CD14-positive monocyte (primary cell): ENCODE measurements at regions not wholly inside any gene's neighbourhood (a gene's known extent, or its start where the extent isn't known, plus 50 kb on each side); places are given as distances from the start of the nearest gene placed in this dataset.

Source experiments
- DNase-seq, 3 donors: peaks; one replicate each; pipeline ENCODE4 v3.0.0-alpha.2; 2011 to 2022
- H2AFZ ChIP-seq: 2 replicates; pipeline ENCODE4 v1.6.0; 2012; ENCODE audit warnings: mild to moderate bottlenecking, low read depth, low read length, inconsistent platforms; ENCODE audit not compliant: insufficient read depth, poor library complexity, severe bottlenecking
- H3K27ac ChIP-seq, 2 donors: 1 replicate in 1 of 2; 2 replicates in 1 of 2; pipeline ENCODE4 v1.5.1; 2012 to 2013; ENCODE audit warnings: low read length in 2 of 2, control low read depth in 1 of 2, inconsistent platforms in 1 of 2, low read depth in 1 of 2, mild to moderate bottlenecking in 1 of 2
- H3K27me3 ChIP-seq, 2 donors: one replicate each; pipeline versions ENCODE4 v1.6.0 to v1.6.1; 2011 to 2013; ENCODE audit warnings: low read length in 2 of 2; ENCODE audit not compliant: control insufficient read depth in 2 of 2, insufficient read depth in 2 of 2
- H3K36me3 ChIP-seq, 2 donors: replicated peaks in 1 of 2; 1 replicate in 1 of 2; 2 replicates in 1 of 2; pipeline versions ENCODE4 v1.5.1 to v1.6.1; 2012 to 2013; ENCODE audit warnings: low read length in 2 of 2, control low read depth in 1 of 2, inconsistent platforms in 1 of 2, mild to moderate bottlenecking in 1 of 2; ENCODE audit not compliant: insufficient read depth in 2 of 2, control insufficient read depth in 1 of 2
- H3K4me1 ChIP-seq, 2 donors: 1 replicate in 1 of 2; 2 replicates in 1 of 2; pipeline versions ENCODE4 v1.5.1 to v1.6.1; 2012 to 2013; ENCODE audit warnings: low read length in 2 of 2, control low read depth in 1 of 2, inconsistent platforms in 1 of 2, mild to moderate bottlenecking in 1 of 2, moderate library complexity in 1 of 2; ENCODE audit not compliant: insufficient read depth in 2 of 2, control insufficient read depth in 1 of 2
- H3K4me2 ChIP-seq: replicated peaks from 2 replicates; pipeline ENCODE3; 2012; ENCODE audit warnings: low read length, moderate library complexity, mild to moderate bottlenecking; ENCODE audit not compliant: poor library complexity, severe bottlenecking; ENCODE audit errors: extremely low read depth
- H3K4me3 ChIP-seq, 3 experiments: fragments of 200-600 bp in 1 of 3; sonication (generic) in 1 of 3; replicated peaks in 1 of 3; 1 replicate in 2 of 3; 2 replicates in 1 of 3; pipeline ENCODE4 v1.5.1; 2011 to 2013; ENCODE audit warnings: low read length in 3 of 3, mild to moderate bottlenecking in 3 of 3, control low read depth in 2 of 3, low read depth in 2 of 3, inconsistent platforms in 1 of 3, moderate library complexity in 1 of 3
- H3K79me2 ChIP-seq: 2 replicates; pipeline ENCODE4 v1.6.0; 2012; ENCODE audit warnings: mild to moderate bottlenecking, control low read depth, inconsistent platforms, low read length, moderate library complexity; ENCODE audit not compliant: insufficient read depth
- H3K9ac ChIP-seq: 2 replicates; pipeline ENCODE4 v1.6.0; 2017; ENCODE audit warnings: low read length, mild to moderate bottlenecking; ENCODE audit not compliant: insufficient read depth, poor library complexity, severe bottlenecking
- H3K9me3 ChIP-seq, 2 donors: replicated peaks in 1 of 2; 1 replicate in 1 of 2; 2 replicates in 1 of 2; pipeline versions ENCODE4 v1.5.1 to v1.6.1; 2012 to 2013; ENCODE audit warnings: low read length in 2 of 2, control low read depth in 1 of 2; ENCODE audit not compliant: control insufficient read depth in 1 of 2, insufficient read depth in 1 of 2
- H4K20me1 ChIP-seq: 2 replicates; pipeline ENCODE4 v1.6.0; 2012; ENCODE audit warnings: mild to moderate bottlenecking, low read length, control low read depth, moderate library complexity; ENCODE audit not compliant: insufficient read depth
- H3K27ac Mint-ChIP-seq, 7 donors: one replicate each; pipeline ENCODE4 v1.8.0; 2020; ENCODE audit warnings: mild to moderate bottlenecking in 7 of 7, mixed read lengths in 7 of 7, moderate library complexity in 6 of 7, inconsistent platforms in 2 of 7
- H3K27me3 Mint-ChIP-seq, 3 donors: one replicate each; pipeline ENCODE4 v1.8.0; 2021 to 2022; ENCODE audit warnings: low read depth in 3 of 3, mild to moderate bottlenecking in 3 of 3, mixed read lengths in 3 of 3, moderate library complexity in 3 of 3, inconsistent platforms in 1 of 3
- H3K36me3 Mint-ChIP-seq, 2 donors: one replicate each; pipeline ENCODE4 v1.8.0; 2020; ENCODE audit warnings: mixed read lengths in 2 of 2, inconsistent platforms in 1 of 2, mild to moderate bottlenecking in 1 of 2
- H3K4me1 Mint-ChIP-seq: one replicate; pipeline ENCODE4 v1.8.0; 2020; ENCODE audit warnings: mild to moderate bottlenecking, mixed read lengths
- H3K4me3 Mint-ChIP-seq, 2 donors: one replicate each; pipeline ENCODE4 v1.8.0; 2020; ENCODE audit warnings: mild to moderate bottlenecking in 2 of 2, mixed read lengths in 2 of 2, moderate library complexity in 1 of 2
- H3K9me3 Mint-ChIP-seq, 7 donors: one replicate each; pipeline ENCODE4 v1.8.0; 2020 to 2022; ENCODE audit warnings: mixed read lengths in 7 of 7, mild to moderate bottlenecking in 6 of 7, moderate library complexity in 6 of 7, inconsistent platforms in 2 of 7
- whole genome bisulfite sequencing: methylation state at CpG from one replicate; pipeline ENCODE4 v1.1.5; 2013; ENCODE audit warnings: missing lambda C conversion rate; ENCODE audit not compliant: insufficient coverage; 5-methylcytosine and 5-hydroxymethylcytosine counted together
- intact Hi-C, 2 donors: fragments of 100-400 bp; cut with micrococcal nuclease; formaldehyde crosslinking; loops; one replicate each; pipeline versions ENCODE4 v1.15.0 to v1.15.1; 2023
- TF ChIP-seq, protein P1 (sequence below): fragments of 200-600 bp; IDR thresholded peaks from one replicate; pipeline ENCODE4 v1.8.0; 2022; ENCODE audit warnings: antibody characterized with exemption, mild to moderate bottlenecking

DNA sequence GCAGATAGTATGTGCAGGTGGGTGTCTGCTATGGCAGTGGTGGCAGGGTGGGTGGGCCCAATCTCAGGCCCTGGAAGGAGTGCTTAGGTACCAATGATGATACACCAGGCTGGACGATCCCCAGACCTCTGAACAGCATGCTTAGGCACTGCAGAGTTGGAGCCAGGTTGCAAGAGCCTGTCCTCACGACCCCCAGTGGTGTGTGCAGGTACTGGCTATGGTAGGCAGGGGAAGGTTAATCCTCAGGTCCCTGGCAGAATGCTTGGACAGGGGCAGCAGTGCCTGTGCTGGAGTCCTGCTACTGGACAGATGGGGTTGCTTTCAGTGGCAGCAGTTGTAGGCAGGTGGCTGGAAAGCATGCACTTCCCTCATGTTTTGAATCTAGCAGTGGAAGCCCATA lies 100.5 kb upstream of the NEK7 start:
- Mint-ChIP-seq H3K4me1 (peaks cover 20% of the 10 kb centered on the region), H3K36me3 (no peaks in the 10 kb centered on the region), H3K9me3 (peaks cover 0 to 7% (median 6%) of the 10 kb centered on the region in 7 donors), H3K27me3 (peaks cover 0 to 8% (median 3%) of the 10 kb centered on the region in 3 donors), H3K27ac (no peak overlapping the region), H3K4me3 (no peak overlapping the region)
- H3K9ac ChIP-seq = no peak overlapping the region
- H3K27me3 ChIP-seq = no peaks in the 10 kb centered on the region
- no peak overlapping the region for H2AFZ ChIP-seq
- no peaks in the 10 kb centered on the region for H3K36me3 ChIP-seq
- H3K9me3 ChIP-seq = peaks cover 0 to 4% of the 10 kb centered on the region in 2 donors
- no peaks in the 10 kb centered on the region for H4K20me1 ChIP-seq
- no peak overlapping the region for H3K27ac ChIP-seq
- H3K4me1 ChIP-seq = peaks cover 15% of the 10 kb centered on the region in 2 donors
- WGBS = 76% methylated on average over 2 of the region's 2 CpGs
- TF ChIP-seq, protein P1, sequence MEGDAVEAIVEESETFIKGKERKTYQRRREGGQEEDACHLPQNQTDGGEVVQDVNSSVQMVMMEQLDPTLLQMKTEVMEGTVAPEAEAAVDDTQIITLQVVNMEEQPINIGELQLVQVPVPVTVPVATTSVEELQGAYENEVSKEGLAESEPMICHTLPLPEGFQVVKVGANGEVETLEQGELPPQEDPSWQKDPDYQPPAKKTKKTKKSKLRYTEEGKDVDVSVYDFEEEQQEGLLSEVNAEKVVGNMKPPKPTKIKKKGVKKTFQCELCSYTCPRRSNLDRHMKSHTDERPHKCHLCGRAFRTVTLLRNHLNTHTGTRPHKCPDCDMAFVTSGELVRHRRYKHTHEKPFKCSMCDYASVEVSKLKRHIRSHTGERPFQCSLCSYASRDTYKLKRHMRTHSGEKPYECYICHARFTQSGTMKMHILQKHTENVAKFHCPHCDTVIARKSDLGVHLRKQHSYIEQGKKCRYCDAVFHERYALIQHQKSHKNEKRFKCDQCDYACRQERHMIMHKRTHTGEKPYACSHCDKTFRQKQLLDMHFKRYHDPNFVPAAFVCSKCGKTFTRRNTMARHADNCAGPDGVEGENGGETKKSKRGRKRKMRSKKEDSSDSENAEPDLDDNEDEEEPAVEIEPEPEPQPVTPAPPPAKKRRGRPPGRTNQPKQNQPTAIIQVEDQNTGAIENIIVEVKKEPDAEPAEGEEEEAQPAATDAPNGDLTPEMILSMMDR = no peak
- no peaks in the 10 kb centered on the region for H3K79me2 ChIP-seq
- no peak for DNase-seq
- intact Hi-C loops = no loop called here
- no peak overlapping the region for H3K4me2 ChIP-seq
- H3K4me3 ChIP-seq = no peak overlapping the region

DNA sequence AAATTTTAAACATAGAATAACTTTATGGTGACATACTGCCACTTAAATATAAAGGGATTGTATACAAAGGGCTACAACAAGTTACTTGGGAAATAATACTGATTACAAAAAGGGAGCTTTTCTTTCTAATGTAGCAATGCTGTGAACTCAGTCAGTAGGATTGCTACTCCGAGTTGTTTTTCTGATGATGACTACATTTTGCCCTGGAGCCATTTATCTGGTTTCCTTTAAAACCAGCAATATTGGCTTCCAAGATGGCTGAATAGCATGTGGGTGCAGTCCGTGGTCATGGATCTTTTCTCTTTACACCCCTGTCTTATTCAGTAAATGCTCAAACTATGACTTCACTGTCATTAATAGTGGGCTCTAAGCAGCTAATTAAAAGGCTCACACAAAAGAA lies 92.6 kb upstream of the NEK7 start:
- no peaks in the 10 kb centered on the region for H3K27me3 ChIP-seq
- no peak overlapping the region for H2AFZ ChIP-seq
- peaks cover 4 to 6% of the 10 kb centered on the region in 2 donors for H3K4me1 ChIP-seq
- intact Hi-C loops = no loop called here
- peaks cover 0 to 4% (median 1%) of the 10 kb centered on the region in 7 donors for H3K9me3 Mint-ChIP-seq
- H4K20me1 ChIP-seq = no peaks in the 10 kb centered on the region
- no peaks in the 10 kb centered on the region for H3K27me3 Mint-ChIP-seq
- WGBS = 100% methylated on average over 1 of the region's 2 CpGs
- H3K36me3 ChIP-seq = no peaks in the 10 kb centered on the region
- no peak for DNase-seq
- TF ChIP-seq, protein P1 = no peak
- H3K4me3 Mint-ChIP-seq = no peak overlapping the region
- no peak overlapping the region for H3K27ac ChIP-seq
- no peak overlapping the region for H3K27ac Mint-ChIP-seq
- H3K79me2 ChIP-seq = no peaks in the 10 kb centered on the region
- no peaks in the 10 kb centered on the region for H3K9me3 ChIP-seq
- no peak overlapping the region for H3K4me3 ChIP-seq
- H3K4me1 Mint-ChIP-seq = peaks cover 6% of the 10 kb centered on the region
- H3K9ac ChIP-seq = no peak overlapping the region
- no peaks in the 10 kb centered on the region for H3K36me3 Mint-ChIP-seq
- H3K4me2 ChIP-seq = no peak overlapping the region
